ENCODE measurements at regions not wholly inside any gene's neighbourhood (a gene's known extent, or its start where the extent isn't known, plus 50 kb on each side); places are given as distances from the start of the nearest gene placed in this dataset.

DNA sequence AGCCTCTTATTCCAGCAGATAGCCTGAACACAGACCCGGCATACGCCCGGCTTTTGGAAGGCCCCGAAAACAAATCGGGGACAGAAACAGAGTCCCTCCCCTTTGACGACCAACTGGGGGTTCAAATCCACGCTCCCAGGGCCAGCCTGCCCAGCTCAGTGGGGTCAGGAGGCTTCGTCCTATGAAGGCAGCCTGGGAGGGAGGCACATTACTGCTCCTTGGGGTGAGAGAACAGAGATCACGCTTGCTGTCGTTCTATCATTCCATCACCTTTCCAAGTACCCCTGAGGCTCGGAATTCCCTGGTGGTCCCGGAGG, 208.8 kb upstream of the SALL3 start:
- TF ChIP-seq, protein P1, sequence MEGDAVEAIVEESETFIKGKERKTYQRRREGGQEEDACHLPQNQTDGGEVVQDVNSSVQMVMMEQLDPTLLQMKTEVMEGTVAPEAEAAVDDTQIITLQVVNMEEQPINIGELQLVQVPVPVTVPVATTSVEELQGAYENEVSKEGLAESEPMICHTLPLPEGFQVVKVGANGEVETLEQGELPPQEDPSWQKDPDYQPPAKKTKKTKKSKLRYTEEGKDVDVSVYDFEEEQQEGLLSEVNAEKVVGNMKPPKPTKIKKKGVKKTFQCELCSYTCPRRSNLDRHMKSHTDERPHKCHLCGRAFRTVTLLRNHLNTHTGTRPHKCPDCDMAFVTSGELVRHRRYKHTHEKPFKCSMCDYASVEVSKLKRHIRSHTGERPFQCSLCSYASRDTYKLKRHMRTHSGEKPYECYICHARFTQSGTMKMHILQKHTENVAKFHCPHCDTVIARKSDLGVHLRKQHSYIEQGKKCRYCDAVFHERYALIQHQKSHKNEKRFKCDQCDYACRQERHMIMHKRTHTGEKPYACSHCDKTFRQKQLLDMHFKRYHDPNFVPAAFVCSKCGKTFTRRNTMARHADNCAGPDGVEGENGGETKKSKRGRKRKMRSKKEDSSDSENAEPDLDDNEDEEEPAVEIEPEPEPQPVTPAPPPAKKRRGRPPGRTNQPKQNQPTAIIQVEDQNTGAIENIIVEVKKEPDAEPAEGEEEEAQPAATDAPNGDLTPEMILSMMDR (IDR thresholded peaks at IDR 0.05), result no peak
- no peak for TF ChIP-seq POLR2A (IDR thresholded peaks at IDR 0.05)
